PC-9 (cell line): ENCODE measurements at regions not wholly inside any gene's neighbourhood (a gene's known extent, or its start where the extent isn't known, plus 50 kb on each side); places are given as distances from the start of the nearest gene placed in this dataset.

Experiments
- BruUV-seq: library from RNA; stranded (reverse); fragments of 400-500 nt; replicated peaks from 2 replicates; lab custom pipeline; 2021; lab: Mats Ljungman, UMichigan
- CTCF ChIA-PET: fragments of 300-600 bp; sonication (Branson Sonifier 250); formaldehyde crosslinking; loops from one replicate; lab custom pipeline; 2022; ENCODE audit warnings: antibody characterized with exemption; lab: Charles Lee
- POLR2A ChIA-PET: fragments of 300-600 bp; sonication (Branson Sonifier 250); formaldehyde crosslinking; loops from one replicate; lab custom pipeline; 2022; ENCODE audit warnings: antibody characterized with exemption; ENCODE audit not compliant: unreplicated experiment; lab: Charles Lee
- DNase-seq, 2 experiments: peaks; one replicate each; pipeline versions ENCODE4 v3.0.0 to v3.0.0-alpha.2; 2015 to 2022; ENCODE audit warnings: mixed read lengths in 1 of 2
- H2AFZ ChIP-seq: fragments of 200-600 bp; sonication (generic); 2 replicates; pipeline ENCODE4 v1.8.1; 2017; ENCODE audit warnings: antibody characterized with exemption
- H3F3A ChIP-seq: fragments of 200-600 bp; sonication (generic); 2 replicates; pipeline ENCODE4 v1.8.1; 2017; ENCODE audit warnings: antibody characterized with exemption, mild to moderate bottlenecking, low read depth; ENCODE audit not compliant: insufficient read depth
- H3K27ac ChIP-seq: fragments of 200-600 bp; sonication (generic); 2 replicates; pipeline ENCODE4 v1.6.1; 2016; ENCODE audit warnings: mixed run types
- H3K27me3 ChIP-seq: fragments of 200-600 bp; sonication (generic); 2 replicates; pipeline ENCODE4 v1.6.1; 2016; ENCODE audit warnings: low read depth, mixed run types; ENCODE audit not compliant: insufficient read depth
- H3K36me3 ChIP-seq: fragments of 200-600 bp; sonication (generic); 2 replicates; pipeline ENCODE4 v1.6.1; 2016; ENCODE audit warnings: low read depth, mixed run types
- H3K4me1 ChIP-seq: fragments of 200-600 bp; sonication (generic); replicated peaks from 2 replicates; pipeline ENCODE4 v1.6.1; 2016; ENCODE audit warnings: mixed run types; ENCODE audit not compliant: insufficient read depth
- H3K4me2 ChIP-seq: fragments of 200-600 bp; sonication (generic); 2 replicates; pipeline ENCODE4 v1.6.1; 2017; ENCODE audit warnings: mixed run types
- H3K4me3 ChIP-seq: fragments of 200-600 bp; sonication (generic); 2 replicates; pipeline ENCODE4 v1.6.1; 2016; ENCODE audit warnings: mixed run types
- H3K79me2 ChIP-seq: fragments of 200-600 bp; sonication (generic); 2 replicates; pipeline ENCODE4 v1.6.1; 2017; ENCODE audit warnings: low read depth, mixed run types
- H3K9me2 ChIP-seq: fragments of 200-600 bp; sonication (generic); 2 replicates; pipeline ENCODE4 v1.8.1; 2017; ENCODE audit warnings: mild to moderate bottlenecking; ENCODE audit not compliant: insufficient read depth
- H3K9me3 ChIP-seq: fragments of 200-600 bp; sonication (generic); 2 replicates; pipeline ENCODE4 v1.8.1; 2016; ENCODE audit warnings: low read depth; ENCODE audit not compliant: insufficient read depth
- H4K20me1 ChIP-seq: fragments of 200-600 bp; sonication (generic); 2 replicates; pipeline ENCODE4 v1.8.1; 2017; ENCODE audit not compliant: insufficient read depth
- EZH2 ChIP-seq: fragments of 200-600 bp; sonication (generic); IDR thresholded peaks from 2 replicates; pipeline ENCODE4 v1.8.0; 2017; ENCODE audit warnings: antibody characterized with exemption, low read depth
- intact Hi-C: fragments of 100-400 bp; cut with micrococcal nuclease; formaldehyde crosslinking; loops from one replicate; pipeline ENCODE4 v1.10.0; 2022; ENCODE audit not compliant: unreplicated experiment
- TF ChIP-seq, protein P1 (sequence below): fragments of 200-600 bp; sonication (generic); conservative IDR thresholded peaks from 2 replicates; pipeline ENCODE4 v1.6.1; 2017; ENCODE audit warnings: mixed run types, antibody characterized with exemption, mild to moderate bottlenecking, moderate library complexity

DNA sequence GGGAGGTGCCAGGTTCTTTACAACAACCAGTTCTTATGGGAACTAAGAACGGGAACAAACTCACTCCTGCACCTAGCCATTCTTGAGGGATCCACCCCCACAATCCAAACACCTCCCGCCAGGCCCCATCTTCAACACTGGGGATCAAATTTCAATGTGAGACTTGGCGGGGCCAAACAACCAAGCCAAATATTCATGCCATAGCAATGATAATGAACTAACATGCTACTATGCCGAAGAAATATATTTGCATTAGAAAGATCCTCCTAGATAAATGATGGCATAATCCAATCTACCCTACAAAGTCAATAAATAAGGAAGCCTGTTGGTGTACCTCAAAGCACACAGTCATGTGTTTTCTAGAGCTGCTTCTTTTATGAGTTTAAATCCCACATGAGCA is 57.6 kb downstream of the CCDC71L start:
- BruUV-seq, result no TSS peak
- CTCF ChIA-PET, result no interaction called here
- H3K9me3 ChIP-seq, result no peaks in the 10 kb centered on the region
- no peak for DNase-seq
- H4K20me1 ChIP-seq, result no peaks in the 10 kb centered on the region
- H3K27me3 ChIP-seq, result no peaks in the 10 kb centered on the region
- H3K36me3 ChIP-seq, result no peaks in the 10 kb centered on the region
- no peaks in the 10 kb centered on the region for H3K79me2 ChIP-seq
- no peak for TF ChIP-seq EZH2
- TF ChIP-seq, protein P1, sequence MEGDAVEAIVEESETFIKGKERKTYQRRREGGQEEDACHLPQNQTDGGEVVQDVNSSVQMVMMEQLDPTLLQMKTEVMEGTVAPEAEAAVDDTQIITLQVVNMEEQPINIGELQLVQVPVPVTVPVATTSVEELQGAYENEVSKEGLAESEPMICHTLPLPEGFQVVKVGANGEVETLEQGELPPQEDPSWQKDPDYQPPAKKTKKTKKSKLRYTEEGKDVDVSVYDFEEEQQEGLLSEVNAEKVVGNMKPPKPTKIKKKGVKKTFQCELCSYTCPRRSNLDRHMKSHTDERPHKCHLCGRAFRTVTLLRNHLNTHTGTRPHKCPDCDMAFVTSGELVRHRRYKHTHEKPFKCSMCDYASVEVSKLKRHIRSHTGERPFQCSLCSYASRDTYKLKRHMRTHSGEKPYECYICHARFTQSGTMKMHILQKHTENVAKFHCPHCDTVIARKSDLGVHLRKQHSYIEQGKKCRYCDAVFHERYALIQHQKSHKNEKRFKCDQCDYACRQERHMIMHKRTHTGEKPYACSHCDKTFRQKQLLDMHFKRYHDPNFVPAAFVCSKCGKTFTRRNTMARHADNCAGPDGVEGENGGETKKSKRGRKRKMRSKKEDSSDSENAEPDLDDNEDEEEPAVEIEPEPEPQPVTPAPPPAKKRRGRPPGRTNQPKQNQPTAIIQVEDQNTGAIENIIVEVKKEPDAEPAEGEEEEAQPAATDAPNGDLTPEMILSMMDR, result no peak
- H3F3A ChIP-seq, result no peaks in the 10 kb centered on the region
- H3K9me2 ChIP-seq, result no peaks in the 10 kb centered on the region
- H2AFZ ChIP-seq, result no peak overlapping the region
- no peak overlapping the region for H3K4me3 ChIP-seq
- intact Hi-C loops, result no loop called here
- POLR2A ChIA-PET, result no interaction called here
- H3K4me1 ChIP-seq, result no peaks in the 10 kb centered on the region; the same call in 1 of the 2 replicates
- no peak overlapping the region for H3K4me2 ChIP-seq
- H3K27ac ChIP-seq, result no peak overlapping the region

DNA sequence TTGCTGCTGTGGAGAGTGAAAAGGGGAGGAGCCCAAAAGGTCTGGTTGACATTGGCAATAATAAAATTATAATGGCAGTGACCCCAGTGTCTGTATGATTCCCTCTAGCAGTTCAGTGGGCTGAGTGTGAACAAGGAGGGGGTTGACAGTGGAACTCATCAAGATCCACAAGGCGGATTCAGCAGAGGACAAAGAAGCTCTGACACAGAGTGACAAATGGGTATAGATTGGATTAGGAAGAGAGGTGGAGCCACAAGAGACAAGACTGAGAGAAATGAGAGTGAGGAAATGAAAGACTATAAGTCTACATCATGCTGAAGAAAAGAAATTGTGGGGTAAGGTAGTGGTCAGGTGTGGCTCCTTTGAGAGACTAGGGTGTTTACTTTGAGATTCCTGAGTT is 58.9 kb downstream of the CCDC71L start:
- Histone ChIP-seq H3K27me3 (no peaks in the 10 kb centered on the region), H3K9me3 (no peaks in the 10 kb centered on the region), H3K36me3 (no peaks in the 10 kb centered on the region), H3K4me2 (no peak overlapping the region), H3K4me1 (no peaks in the 10 kb centered on the region; the same call in 1 of the 2 replicates), H3K79me2 (no peaks in the 10 kb centered on the region), H3K4me3 (no peak overlapping the region), H3K9me2 (no peaks in the 10 kb centered on the region), H3K27ac (no peak overlapping the region), H3F3A (no peaks in the 10 kb centered on the region), H4K20me1 (no peaks in the 10 kb centered on the region), H2AFZ (no peak overlapping the region)
- no peak for DNase-seq
- CTCF ChIA-PET, result no interaction called here
- TF ChIP-seq, protein P1, result no peak
- no peak for TF ChIP-seq EZH2
- intact Hi-C loops, result no loop called here
- POLR2A ChIA-PET, result no interaction called here
- BruUV-seq, result no TSS peak

DNA sequence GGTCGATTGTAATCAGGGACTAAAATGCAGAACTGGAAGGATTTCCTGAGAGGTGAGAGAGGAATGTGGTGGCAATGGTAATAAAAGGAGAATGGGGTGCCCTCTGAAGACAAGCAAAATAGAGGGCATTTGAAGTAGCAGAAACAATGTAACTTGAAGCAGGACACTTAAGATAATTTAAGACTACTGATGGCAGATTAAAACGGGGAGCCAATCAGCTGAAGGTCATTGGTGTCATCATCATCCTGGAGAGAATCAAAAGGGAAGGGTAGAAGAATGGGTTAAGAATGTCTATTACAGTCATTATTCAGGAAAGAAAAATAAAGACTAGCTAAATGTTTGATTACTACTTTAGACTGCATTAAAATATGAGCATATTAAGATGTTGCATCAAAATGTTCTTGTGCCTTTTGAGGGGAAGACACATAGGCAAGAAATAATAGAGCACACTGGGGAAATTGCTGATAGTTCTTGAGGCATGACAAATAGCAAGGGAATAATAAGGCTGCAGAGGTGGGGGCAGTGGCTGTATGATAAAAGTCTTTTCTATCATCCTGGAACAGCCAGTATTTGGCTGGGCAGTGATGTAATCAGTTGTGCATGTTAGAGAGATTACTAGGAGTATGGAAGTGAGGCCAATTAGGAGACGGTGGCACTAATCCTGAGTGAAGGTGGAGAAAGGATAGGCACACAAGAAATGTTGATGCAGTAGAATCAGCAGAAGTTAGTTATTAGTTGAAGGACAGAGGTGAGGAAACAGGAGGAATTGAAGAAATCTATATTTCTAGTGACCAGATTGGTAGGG is 60.2 kb downstream of the CCDC71L start:
- no TSS peak for BruUV-seq
- Histone ChIP-seq H2AFZ (no peak overlapping the region), H3K4me1 (no peaks in the 10 kb centered on the region; the same call in 1 of the 2 replicates), H3K4me2 (no peak overlapping the region), H3K9me2 (no peaks in the 10 kb centered on the region), H3K27ac (no peak overlapping the region), H3K4me3 (no peak overlapping the region), H3K79me2 (no peaks in the 10 kb centered on the region), H3F3A (no peaks in the 10 kb centered on the region), H4K20me1 (no peaks in the 10 kb centered on the region), H3K9me3 (no peaks in the 10 kb centered on the region), H3K27me3 (no peaks in the 10 kb centered on the region), H3K36me3 (no peaks in the 10 kb centered on the region)
- intact Hi-C loops, result no loop called here
- ChIA-PET POLR2A (interaction anchor here (0.6 kb wide), 1 partner anchor 174 kb away, joined by 5 read pairs; no protein-coding TSS in a partner anchor), CTCF (no interaction called here)
- no peak for DNase-seq
- no peak for TF ChIP-seq EZH2
- TF ChIP-seq, protein P1, result no peak
